ENCODE measurements at regions not wholly inside any gene's neighbourhood (a gene's known extent, or its start where the extent isn't known, plus 50 kb on each side); places are given as distances from the start of the nearest gene placed in this dataset.

GRCh38 chr16:86806181-86806837 is 228.0 kb downstream of the FOXL1 start:
- Histone ChIP-seq H3K27ac (no peak overlapping the region), H3K4me2 (no peak overlapping the region), H3K9ac (no peak overlapping the region), H3K4me1 (no peaks in the 10 kb centered on the region), H3K9me3 (peaks cover 15% of the 10 kb centered on the region), H3K27me3 (no peaks in the 10 kb centered on the region), H4K20me1 (no peaks in the 10 kb centered on the region), H3K36me3 (no peaks in the 10 kb centered on the region), H3K4me3 (no peak overlapping the region)
- no peak for TF ChIP-seq Cebpa-rat (IDR thresholded peaks at IDR 0.05)

GRCh38 chr16:86806838-86807351 is 228.5 kb downstream of the FOXL1 start:
- Histone ChIP-seq H3K27ac (no peak overlapping the region), H4K20me1 (no peaks in the 10 kb centered on the region), H3K4me1 (no peaks in the 10 kb centered on the region), H3K36me3 (no peaks in the 10 kb centered on the region), H3K4me2 (no peak overlapping the region), H3K27me3 (no peaks in the 10 kb centered on the region), H3K4me3 (no peak overlapping the region), H3K9ac (no peak overlapping the region), H3K9me3 (peaks cover 15% of the 10 kb centered on the region)
- TF ChIP-seq Cebpa-rat (IDR thresholded peaks at IDR 0.05) = no peak

DNA sequence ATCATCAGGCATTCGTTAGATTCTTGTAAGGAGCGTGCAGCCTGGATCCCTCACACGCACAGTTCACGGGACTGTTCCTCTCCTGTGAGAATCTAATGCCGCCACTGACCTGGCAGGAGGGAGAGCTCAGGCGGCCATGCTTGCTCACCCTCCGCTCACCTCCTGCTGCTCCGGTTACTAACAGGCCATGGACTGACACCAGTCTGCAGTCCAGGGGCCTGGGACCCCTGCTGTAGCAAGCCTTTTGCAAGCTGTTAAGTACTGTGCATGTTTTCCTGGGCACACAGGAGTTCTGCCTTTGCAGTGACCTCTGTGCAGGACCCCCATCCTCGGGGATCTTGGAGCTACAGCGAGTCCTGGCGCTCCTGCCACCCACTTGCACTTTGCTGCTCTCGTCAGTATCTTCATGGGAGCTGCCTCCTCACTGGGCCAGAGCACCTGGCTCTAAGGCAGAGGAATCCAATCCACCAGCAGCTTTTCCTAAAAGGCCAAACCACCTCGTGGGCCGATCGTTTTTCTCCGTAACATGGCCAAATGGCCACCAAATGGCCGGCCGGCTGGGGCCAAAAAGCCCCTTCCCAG is 230.6 kb downstream of the FOXL1 start:
- no peaks in the 10 kb centered on the region for H3K27me3 ChIP-seq
- no peaks in the 10 kb centered on the region for H4K20me1 ChIP-seq
- no peak for TF ChIP-seq Cebpa-rat (IDR thresholded peaks at IDR 0.05)
- H3K27ac ChIP-seq = no peak overlapping the region
- H3K9ac ChIP-seq = no peak overlapping the region
- H3K4me1 ChIP-seq = no peaks in the 10 kb centered on the region
- no peak overlapping the region for H3K4me2 ChIP-seq
- H3K36me3 ChIP-seq = no peaks in the 10 kb centered on the region
- peaks cover 15% of the 10 kb centered on the region for H3K9me3 ChIP-seq
- no peak overlapping the region for H3K4me3 ChIP-seq

GRCh38 chr16:86809458-86809955 is 231.2 kb downstream of the FOXL1 start:
- no peak overlapping the region for H3K4me2 ChIP-seq
- no peak for TF ChIP-seq Cebpa-rat (IDR thresholded peaks at IDR 0.05)
- no peaks in the 10 kb centered on the region for H3K36me3 ChIP-seq
- H3K9me3 ChIP-seq = peaks cover 15% of the 10 kb centered on the region
- H4K20me1 ChIP-seq = no peaks in the 10 kb centered on the region
- no peaks in the 10 kb centered on the region for H3K27me3 ChIP-seq
- no peak overlapping the region for H3K4me3 ChIP-seq
- no peaks in the 10 kb centered on the region for H3K4me1 ChIP-seq
- no peak overlapping the region for H3K27ac ChIP-seq
- no peak overlapping the region for H3K9ac ChIP-seq

GRCh38 chr16:86810062-86810461 is 231.7 kb downstream of the FOXL1 start:
- Histone ChIP-seq H3K27ac (no peak overlapping the region), H3K4me3 (no peak overlapping the region), H3K9ac (no peak overlapping the region), H4K20me1 (no peaks in the 10 kb centered on the region), H3K27me3 (no peaks in the 10 kb centered on the region), H3K4me2 (no peak overlapping the region), H3K36me3 (no peaks in the 10 kb centered on the region), H3K4me1 (no peaks in the 10 kb centered on the region), H3K9me3 (peaks cover 15% of the 10 kb centered on the region)
- no peak for TF ChIP-seq Cebpa-rat (IDR thresholded peaks at IDR 0.05)

DNA sequence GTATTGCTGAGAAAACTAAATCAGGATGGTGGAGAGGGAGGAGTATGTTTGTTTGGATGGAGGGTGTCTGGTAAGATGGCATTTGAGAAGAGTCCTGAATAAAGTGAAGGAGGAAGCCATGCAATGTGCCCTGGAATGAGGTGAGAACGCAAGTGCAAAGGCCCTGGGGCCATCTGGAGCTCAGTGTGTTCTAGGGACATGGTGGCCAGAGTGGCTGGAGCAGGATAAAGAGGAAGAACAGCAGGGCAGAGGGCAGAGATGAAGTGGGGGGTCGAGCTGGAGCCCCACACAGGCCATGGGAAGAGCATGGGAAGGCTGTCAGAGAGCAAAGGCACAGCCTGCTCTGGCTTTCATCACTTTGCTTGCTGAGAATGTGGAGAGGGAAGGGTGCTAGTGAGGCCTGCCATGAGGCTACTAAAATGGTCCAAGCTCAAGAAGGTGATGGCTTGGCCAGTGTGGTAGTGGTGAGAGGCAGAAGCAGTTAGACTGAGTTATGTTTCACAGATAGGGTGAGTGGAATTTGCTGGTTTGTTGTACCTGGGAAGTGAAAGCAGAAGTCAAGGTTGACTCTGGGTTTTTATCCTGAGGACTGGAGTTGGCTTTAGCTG is 234.1 kb downstream of the FOXL1 start:
- Histone ChIP-seq H3K27me3 (no peaks in the 10 kb centered on the region), H3K4me2 (no peak overlapping the region)

GRCh38 chr16:86814256-86814655 is 235.9 kb downstream of the FOXL1 start:
- Histone ChIP-seq H3K9me3 (no peaks in the 10 kb centered on the region), H3K4me1 (no peaks in the 10 kb centered on the region), H3K36me3 (no peaks in the 10 kb centered on the region), H3K27ac (no peak overlapping the region), H3K4me3 (no peak overlapping the region), H3K27me3 (no peaks in the 10 kb centered on the region; the same call in 1 of the 2 replicates), H3K4me2 (no peak overlapping the region), H4K20me1 (no peaks in the 10 kb centered on the region), H3K9ac (no peak overlapping the region)
- TF ChIP-seq Cebpa-rat (IDR thresholded peaks at IDR 0.05) = no peak

More for the DNA sequence above, 234.1 kb downstream of the FOXL1 start:
- Histone ChIP-seq H3K9ac (no peak overlapping the region), H3K36me3 (no peaks in the 10 kb centered on the region), H3K9me3 (no peaks in the 10 kb centered on the region), H3K4me1 (no peaks in the 10 kb centered on the region), H3K27ac (no peak overlapping the region), H4K20me1 (no peaks in the 10 kb centered on the region), H3K4me3 (no peak overlapping the region)
- TF ChIP-seq Cebpa-rat (IDR thresholded peaks at IDR 0.05) = no peak

GRCh38 chr16:86816930-86817625 is 238.7 kb downstream of the FOXL1 start:
- no peaks in the 10 kb centered on the region for H4K20me1 ChIP-seq
- no peaks in the 10 kb centered on the region for H3K4me1 ChIP-seq
- no peak overlapping the region for H3K4me2 ChIP-seq
- H3K9me3 ChIP-seq = no peaks in the 10 kb centered on the region
- H3K27me3 ChIP-seq = no peaks in the 10 kb centered on the region; the same call in 1 of the 2 replicates
- H3K9ac ChIP-seq = no peak overlapping the region
- no peak for TF ChIP-seq Cebpa-rat (IDR thresholded peaks at IDR 0.05)
- no peak overlapping the region for H3K4me3 ChIP-seq
- no peaks in the 10 kb centered on the region for H3K36me3 ChIP-seq
- no peak overlapping the region for H3K27ac ChIP-seq

DNA sequence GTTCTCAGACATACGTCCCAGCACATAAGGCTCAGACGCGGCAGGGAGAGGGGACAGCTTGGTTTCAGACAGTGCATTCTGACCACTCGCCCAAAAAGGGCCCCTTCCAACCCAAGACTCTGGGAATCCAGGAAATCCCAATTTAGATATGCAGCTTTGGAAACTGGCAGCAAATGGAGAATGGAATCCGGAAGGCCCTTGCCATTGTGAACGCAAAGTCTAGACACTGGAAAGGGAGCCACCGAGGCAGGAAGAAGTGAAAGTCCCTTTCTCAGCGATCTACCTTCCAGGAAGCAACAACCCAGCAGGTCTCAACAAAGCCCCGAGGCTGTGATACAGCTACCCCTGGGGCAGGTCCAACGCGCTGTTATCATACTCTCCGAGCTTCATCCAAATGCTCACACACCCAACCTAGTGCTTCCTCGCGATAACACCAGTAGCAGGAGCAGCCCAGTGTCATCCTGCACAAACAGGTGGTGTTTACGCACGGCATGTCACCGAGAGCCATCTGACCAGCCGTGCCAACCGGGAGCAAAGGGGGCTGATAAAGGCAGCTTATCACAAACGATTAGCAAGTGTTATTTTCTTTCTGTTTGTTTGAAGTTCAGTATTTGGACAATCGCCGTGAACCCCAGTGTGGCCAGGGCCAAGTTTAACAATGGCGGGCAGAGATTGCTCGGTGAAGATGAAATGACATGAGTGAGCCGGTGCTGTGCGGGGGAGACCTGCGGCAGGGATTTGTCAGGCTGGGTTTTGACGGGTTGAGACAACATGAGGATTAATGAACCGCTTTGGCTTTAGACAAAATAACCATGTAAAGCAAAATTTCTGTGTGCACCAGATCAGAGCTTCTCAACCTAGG is 240.6 kb downstream of the FOXL1 start:
- no peaks in the 10 kb centered on the region for H3K36me3 ChIP-seq

More for the DNA sequence above, 240.6 kb downstream of the FOXL1 start:
- Histone ChIP-seq H3K27me3 (no peaks in the 10 kb centered on the region; the same call in 1 of the 2 replicates), H3K4me1 (peaks cover 17% of the 10 kb centered on the region), H3K9me3 (no peaks in the 10 kb centered on the region), H3K4me3 (no peak overlapping the region), H3K27ac (no peak overlapping the region), H4K20me1 (no peaks in the 10 kb centered on the region), H3K9ac (no peak overlapping the region), H3K4me2 (no peak overlapping the region)
- TF ChIP-seq Cebpa-rat (IDR thresholded peaks at IDR 0.05) = no peak

Data from BLaER1 (cell line).